Kidney (tissue), 13 donors: ENCODE measurements at regions not wholly inside any gene's neighbourhood (a gene's known extent, or its start where the extent isn't known, plus 50 kb on each side); places are given as distances from the start of the nearest gene placed in this dataset.
A peak's percentile ranks its signal among the peaks of the same experiment; 100 is the strongest.

ENCODE experiments used
- DNase-seq, 5 donors: peaks; one replicate each; pipeline ENCODE4 v3.0.0-alpha.2; 2013 to 2020
- FAIRE-seq: peaks from 2 replicates; lab custom pipeline; 2012; peaks lifted over from hg19 to GRCh38; lab: Jason Lieb, UNC
- H3K27ac ChIP-seq, 2 donors: one replicate each; pipeline ENCODE4 v1.7.0; 2013; ENCODE audit warnings: low read depth in 2 of 2, low read length in 2 of 2, inconsistent platforms in 1 of 2
- H3K27me3 ChIP-seq: one replicate; pipeline ENCODE4 v1.7.1; 2013; ENCODE audit warnings: low read length, inconsistent platforms; ENCODE audit not compliant: control insufficient read depth, insufficient read depth
- H3K36me3 ChIP-seq, 3 donors: one replicate each; pipeline versions ENCODE4 v1.7.0 to v1.7.1; 2013; ENCODE audit warnings: low read length in 3 of 3, control low read depth in 1 of 3, inconsistent platforms in 1 of 3; ENCODE audit not compliant: insufficient read depth in 3 of 3, control insufficient read depth in 2 of 3
- H3K4me1 ChIP-seq, 3 donors: one replicate each; pipeline versions ENCODE4 v1.7.0 to v1.7.1; 2013; ENCODE audit warnings: low read length in 3 of 3, inconsistent platforms in 1 of 3, low read depth in 1 of 3; ENCODE audit not compliant: control insufficient read depth in 2 of 3, insufficient read depth in 2 of 3
- H3K4me3 ChIP-seq, 3 donors: one replicate each; pipeline versions ENCODE4 v1.7.0 to v1.8.1; 2013; ENCODE audit warnings: low read length in 3 of 3, control low read depth in 1 of 3, inconsistent platforms in 1 of 3
- H3K9ac ChIP-seq, 3 donors: one replicate each; pipeline versions ENCODE4 v1.7.0 to v1.7.1; 2013; ENCODE audit warnings: low read length in 3 of 3, control low read depth in 1 of 3, inconsistent platforms in 1 of 3
- H3K9me3 ChIP-seq, 3 donors: one replicate each; pipeline versions ENCODE4 v1.7.0 to v1.7.1; 2013; ENCODE audit warnings: low read length in 3 of 3, control low read depth in 1 of 3, inconsistent platforms in 1 of 3; ENCODE audit not compliant: control insufficient read depth in 2 of 3, insufficient read depth in 1 of 3
- CTCF ChIP-seq: IDR thresholded peaks from 3 replicates; pipeline ENCODE4 v1.5.1; 2012; ENCODE audit warnings: mild to moderate bottlenecking, moderate library complexity, borderline replicate concordance; ENCODE audit not compliant: insufficient read depth; ENCODE audit errors: extremely low read depth
- intact Hi-C: fragments of 100-400 bp; cut with DNase I; formaldehyde crosslinking; loops from one replicate; pipeline ENCODE4 v1.11.1; 2022
- donor health status: control.
- donor health status: control.
- donor health status: control.
- donor health status: control.
- donor health status: control.
- donor health status: DM: yes; HTN: yes; CAD: no.
- donor health status: Normal renal cell carcinoma (clear cell type).

- DNase-seq: no peak
- no peaks in the 10 kb centered on the region for H3K27me3 ChIP-seq
- no peaks in the 10 kb centered on the region for H3K4me1 ChIP-seq
- H3K9ac ChIP-seq: no peak overlapping the region
- H3K4me3 ChIP-seq: no peak overlapping the region
- H3K36me3 ChIP-seq: no peaks in the 10 kb centered on the region
- FAIRE-seq: no peak
- no peak overlapping the region for H3K27ac ChIP-seq
- intact Hi-C loops: no loop called here
- no peak for TF ChIP-seq CTCF
- no peaks in the 10 kb centered on the region for H3K9me3 ChIP-seq
Measured at GRCh38 chr7:41252551-41252950, 450.3 kb downstream of the INHBA start.

GRCh38 chr7:41247143-41247865 is 455.6 kb downstream of the INHBA start:
- Histone ChIP-seq H3K27me3 (no peaks in the 10 kb centered on the region), H3K4me3 (no peak overlapping the region), H3K36me3 (no peaks in the 10 kb centered on the region), H3K9ac (no peak overlapping the region), H3K27ac (no peak overlapping the region), H3K4me1 (no peaks in the 10 kb centered on the region), H3K9me3 (no peaks in the 10 kb centered on the region)
- intact Hi-C loops: no loop called here
- TF ChIP-seq CTCF: no peak
- DNase-seq: peak in 2 of 5 donors; percentile 10 to 11
- no peak for FAIRE-seq

DNA sequence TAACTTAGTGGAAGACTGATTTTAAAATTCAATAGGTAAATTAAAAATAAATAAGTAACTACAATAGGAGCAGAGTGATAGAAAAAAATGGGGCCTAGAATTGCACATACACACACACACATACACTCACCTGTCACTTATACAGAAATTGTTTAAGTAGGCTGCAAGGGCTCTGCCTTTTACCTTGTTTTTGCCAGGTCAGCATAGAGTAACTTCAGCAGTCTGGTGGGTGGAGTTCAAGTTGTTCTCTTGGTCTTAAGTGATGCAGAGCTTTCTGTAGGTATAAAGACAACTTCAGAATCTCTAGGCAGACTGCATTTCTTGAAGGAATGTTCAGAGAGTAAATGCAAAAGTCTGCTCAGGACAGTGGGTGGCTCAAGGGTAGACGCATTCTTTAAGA is 457.0 kb downstream of the INHBA start:
- Histone ChIP-seq H3K9me3 (no peaks in the 10 kb centered on the region), H3K27ac (no peak overlapping the region), H3K4me1 (no peaks in the 10 kb centered on the region), H3K4me3 (no peak overlapping the region), H3K9ac (no peak overlapping the region), H3K36me3 (no peaks in the 10 kb centered on the region), H3K27me3 (no peaks in the 10 kb centered on the region)
- FAIRE-seq (no peak), DNase-seq (no peak)
- intact Hi-C loops: no loop called here
- TF ChIP-seq CTCF: no peak

- Histone ChIP-seq H3K27me3 (no peaks in the 10 kb centered on the region), H3K27ac (no peak overlapping the region), H3K4me3 (no peak overlapping the region), H3K4me1 (no peaks in the 10 kb centered on the region), H3K36me3 (no peaks in the 10 kb centered on the region), H3K9me3 (no peaks in the 10 kb centered on the region), H3K9ac (no peak overlapping the region)
- no peak for DNase-seq
- TF ChIP-seq CTCF: no peak
- FAIRE-seq: no peak
- intact Hi-C loops: no loop called here
Measured at GRCh38 chr7:41244246-41244645, 458.6 kb downstream of the INHBA start.
